ENCODE measurements at regions not wholly inside any gene's neighbourhood (a gene's known extent, or its start where the extent isn't known, plus 50 kb on each side); places are given as distances from the start of the nearest gene placed in this dataset.

GRCh38 chr2:5895284-5895683, 203.1 kb downstream of the SOX11 start:
- TF ChIP-seq, protein P1, sequence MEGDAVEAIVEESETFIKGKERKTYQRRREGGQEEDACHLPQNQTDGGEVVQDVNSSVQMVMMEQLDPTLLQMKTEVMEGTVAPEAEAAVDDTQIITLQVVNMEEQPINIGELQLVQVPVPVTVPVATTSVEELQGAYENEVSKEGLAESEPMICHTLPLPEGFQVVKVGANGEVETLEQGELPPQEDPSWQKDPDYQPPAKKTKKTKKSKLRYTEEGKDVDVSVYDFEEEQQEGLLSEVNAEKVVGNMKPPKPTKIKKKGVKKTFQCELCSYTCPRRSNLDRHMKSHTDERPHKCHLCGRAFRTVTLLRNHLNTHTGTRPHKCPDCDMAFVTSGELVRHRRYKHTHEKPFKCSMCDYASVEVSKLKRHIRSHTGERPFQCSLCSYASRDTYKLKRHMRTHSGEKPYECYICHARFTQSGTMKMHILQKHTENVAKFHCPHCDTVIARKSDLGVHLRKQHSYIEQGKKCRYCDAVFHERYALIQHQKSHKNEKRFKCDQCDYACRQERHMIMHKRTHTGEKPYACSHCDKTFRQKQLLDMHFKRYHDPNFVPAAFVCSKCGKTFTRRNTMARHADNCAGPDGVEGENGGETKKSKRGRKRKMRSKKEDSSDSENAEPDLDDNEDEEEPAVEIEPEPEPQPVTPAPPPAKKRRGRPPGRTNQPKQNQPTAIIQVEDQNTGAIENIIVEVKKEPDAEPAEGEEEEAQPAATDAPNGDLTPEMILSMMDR (IDR thresholded peaks at IDR 0.05; ENCODE audit: insufficient read depth, low read depth, low read length): no peak
- no peak for TF ChIP-seq EZH2 (IDR thresholded peaks at IDR 0.05; ENCODE audit: insufficient read depth, low read length)
